Activated naive CD8-positive, alpha-beta T cell treated with anti-CD3 and anti-CD28 coated beads, Interleukin-2, amount 10 ng/mL, durations not matched to agents 7 days and 5 days (primary cell): ENCODE measurements at regions not wholly inside any gene's neighbourhood (a gene's known extent, or its start where the extent isn't known, plus 50 kb on each side); places are given as distances from the start of the nearest gene placed in this dataset.
A peak's percentile ranks its signal among the peaks of the same experiment; 100 is the strongest.
"Not testable (repeated sequence)": the region's sequence is repeated elsewhere in the genome, so short reads cannot be mapped to it uniquely, and the experiment has no call there.

Experiments
- ATAC-seq: fragments of 150-1000 bp; cut with Tn5 transposase; one replicate; pipeline ENCODE4 v1.10.0; 2021; ENCODE audit warnings: low read depth, moderate library complexity
- POLR2A ChIA-PET: fragments of 350-600 bp; sonication (Branson Sonifier 250); formaldehyde crosslinking; loops from one replicate; lab custom pipeline; 2021; ENCODE audit warnings: antibody characterized with exemption; lab: Charles Lee
- DNase-seq: peaks from one replicate; pipeline ENCODE4 v3.0.0; 2021
- H3K27ac Mint-ChIP-seq: one replicate; pipeline ENCODE4 v1.8.0; 2022; ENCODE audit warnings: mild to moderate bottlenecking, mixed read lengths
- H3K27me3 Mint-ChIP-seq: one replicate; pipeline ENCODE4 v1.8.0; 2022; ENCODE audit warnings: mild to moderate bottlenecking, moderate library complexity, mixed read lengths
- H3K36me3 Mint-ChIP-seq: one replicate; pipeline ENCODE4 v1.8.0; 2021; ENCODE audit warnings: mild to moderate bottlenecking, mixed read lengths
- H3K4me1 Mint-ChIP-seq: one replicate; pipeline ENCODE4 v1.8.0; 2021; ENCODE audit warnings: mixed read lengths
- H3K4me3 Mint-ChIP-seq: one replicate; pipeline ENCODE4 v1.8.0; 2022; ENCODE audit warnings: mild to moderate bottlenecking, moderate library complexity, mixed read lengths
- H3K9me3 Mint-ChIP-seq: one replicate; pipeline ENCODE4 v1.8.0; 2021; ENCODE audit warnings: mixed read lengths

- POLR2A ChIA-PET: no interaction called here
These were observed 91.6 kb upstream of the CTDP1 start for GRCh38 chr18:79587779-79588635.

GRCh38 chr18:79588636-79589481 lies 90.7 kb upstream of the CTDP1 start:
- H3K27me3 Mint-ChIP-seq: peaks cover 22% of the 10 kb centered on the region
- DNase-seq: no peak
- peaks cover 3% of the 10 kb centered on the region for H3K4me1 Mint-ChIP-seq
- no peak for ATAC-seq
- H3K9me3 Mint-ChIP-seq: peaks cover 3% of the 10 kb centered on the region
- H3K4me3 Mint-ChIP-seq: no peak overlapping the region
- H3K36me3 Mint-ChIP-seq: peaks cover 2% of the 10 kb centered on the region
- H3K27ac Mint-ChIP-seq: no peak overlapping the region
- POLR2A ChIA-PET: no interaction called here

More at GRCh38 chr18:79587779-79588635, 91.6 kb upstream of the CTDP1 start:
- Mint-ChIP-seq H3K36me3 (peaks cover 2% of the 10 kb centered on the region), H3K4me3 (no peak overlapping the region), H3K27me3 (peaks cover 13% of the 10 kb centered on the region), H3K9me3 (peaks cover 3% of the 10 kb centered on the region), H3K27ac (no peak overlapping the region), H3K4me1 (peaks cover 3% of the 10 kb centered on the region)
- DNase-seq: peak; percentile 5
- ATAC-seq: no peak

- DNase-seq: no peak
These were observed 90.0 kb upstream of the CTDP1 start for GRCh38 chr18:79589601-79590091.

GRCh38 chr18:79590191-79591031 lies 89.2 kb upstream of the CTDP1 start:
- Mint-ChIP-seq H3K36me3 (peaks cover 2% of the 10 kb centered on the region), H3K4me1 (peaks cover 1% of the 10 kb centered on the region), H3K4me3 (no peak overlapping the region), H3K9me3 (peaks cover 3% of the 10 kb centered on the region), H3K27ac (no peak overlapping the region), H3K27me3 (peaks cover 30% of the 10 kb centered on the region)
- POLR2A ChIA-PET: no interaction called here
- DNase-seq: no peak
- no peak for ATAC-seq

More at GRCh38 chr18:79589601-79590091, 90.0 kb upstream of the CTDP1 start:
- Mint-ChIP-seq H3K9me3 (peaks cover 3% of the 10 kb centered on the region), H3K4me3 (no peak overlapping the region), H3K27ac (no peak overlapping the region), H3K4me1 (peaks cover 1% of the 10 kb centered on the region), H3K36me3 (peaks cover 2% of the 10 kb centered on the region), H3K27me3 (peaks cover 27% of the 10 kb centered on the region)
- POLR2A ChIA-PET: no interaction called here
- no peak for ATAC-seq

- Mint-ChIP-seq H3K27me3 (peaks cover 30% of the 10 kb centered on the region), H3K4me3 (no peak overlapping the region), H3K4me1 (peaks cover 1% of the 10 kb centered on the region), H3K27ac (no peak overlapping the region), H3K9me3 (peaks cover 3% of the 10 kb centered on the region), H3K36me3 (peaks cover 2% of the 10 kb centered on the region)
- ATAC-seq (no peak), DNase-seq (no peak)
- POLR2A ChIA-PET: no interaction called here
These were observed 88.6 kb upstream of the CTDP1 start for GRCh38 chr18:79591032-79591308.

- H3K4me1 Mint-ChIP-seq, POLR2A ChIA-PET, DNase-seq, H3K27ac Mint-ChIP-seq, H3K9me3 Mint-ChIP-seq, H3K36me3 Mint-ChIP-seq, ATAC-seq, H3K4me3 Mint-ChIP-seq: not testable (repeated sequence)
- peaks cover 30% of the 10 kb centered on the region for H3K27me3 Mint-ChIP-seq
These were observed 86.9 kb upstream of the CTDP1 start for GRCh38 chr18:79592684-79593083.

GRCh38 chr18:79595876-79596374 lies 83.7 kb upstream of the CTDP1 start:
- no peak overlapping the region for H3K4me3 Mint-ChIP-seq
- H3K36me3 Mint-ChIP-seq: peaks cover 2% of the 10 kb centered on the region
- peaks cover 1% of the 10 kb centered on the region for H3K4me1 Mint-ChIP-seq
- peaks cover 30% of the 10 kb centered on the region for H3K27me3 Mint-ChIP-seq
- no peak overlapping the region for H3K27ac Mint-ChIP-seq
- POLR2A ChIA-PET: no interaction called here
- no peak for ATAC-seq
- no peak for DNase-seq
- peaks cover 3% of the 10 kb centered on the region for H3K9me3 Mint-ChIP-seq

GRCh38 chr18:79596446-79597175 lies 83.0 kb upstream of the CTDP1 start:
- POLR2A ChIA-PET: no interaction called here
- Mint-ChIP-seq H3K9me3 (peaks cover 3% of the 10 kb centered on the region), H3K4me3 (no peak overlapping the region), H3K27ac (no peak overlapping the region), H3K27me3 (peaks cover 26% of the 10 kb centered on the region), H3K36me3 (peaks cover 2% of the 10 kb centered on the region), H3K4me1 (peaks cover 5% of the 10 kb centered on the region)
- DNase-seq (no peak), ATAC-seq (no peak)

- peaks cover 3% of the 10 kb centered on the region for H3K9me3 Mint-ChIP-seq
- peaks cover 21% of the 10 kb centered on the region for H3K27me3 Mint-ChIP-seq
- ATAC-seq (no peak), DNase-seq (no peak)
- POLR2A ChIA-PET: no interaction called here
- peaks cover 5% of the 10 kb centered on the region for H3K4me1 Mint-ChIP-seq
- peaks cover 2% of the 10 kb centered on the region for H3K36me3 Mint-ChIP-seq
- H3K27ac Mint-ChIP-seq: no peak overlapping the region
- H3K4me3 Mint-ChIP-seq: no peak overlapping the region
These were observed 82.3 kb upstream of the CTDP1 start for GRCh38 chr18:79597176-79597830.

GRCh38 chr18:79597831-79598632 lies 81.6 kb upstream of the CTDP1 start:
- Mint-ChIP-seq H3K4me3 (no peak overlapping the region), H3K36me3 (no peaks in the 10 kb centered on the region)

GRCh38 chr18:79598633-79599175 lies 80.9 kb upstream of the CTDP1 start:
- Mint-ChIP-seq H3K9me3 (no peaks in the 10 kb centered on the region), H3K27ac (no peak overlapping the region), H3K4me1 (peaks cover 4% of the 10 kb centered on the region), H3K27me3 (peaks cover 9% of the 10 kb centered on the region), H3K36me3 (no peaks in the 10 kb centered on the region), H3K4me3 (no peak overlapping the region)
- ATAC-seq (no peak), DNase-seq (no peak)
- POLR2A ChIA-PET: no interaction called here

More at GRCh38 chr18:79597831-79598632, 81.6 kb upstream of the CTDP1 start:
- Mint-ChIP-seq H3K27ac (no peak overlapping the region), H3K4me1 (peaks cover 4% of the 10 kb centered on the region), H3K27me3 (peaks cover 16% of the 10 kb centered on the region), H3K9me3 (no peaks in the 10 kb centered on the region)
- DNase-seq (no peak), ATAC-seq (no peak)
- POLR2A ChIA-PET: no interaction called here
